HUES48 (cell line): ENCODE measurements at regions not wholly inside any gene's neighbourhood (a gene's known extent, or its start where the extent isn't known, plus 50 kb on each side); places are given as distances from the start of the nearest gene placed in this dataset.

ENCODE experiments used
- H3K27ac ChIP-seq: one replicate; pipeline ENCODE4 v1.7.0; 2013; ENCODE audit warnings: low read depth, low read length, inconsistent platforms
- H3K27me3 ChIP-seq: 2 replicates; pipeline ENCODE4 v1.6.1; 2013; ENCODE audit warnings: mild to moderate bottlenecking, low read length; ENCODE audit not compliant: control insufficient read depth, insufficient read depth
- H3K36me3 ChIP-seq: 2 replicates; pipeline ENCODE4 v1.6.1; 2013; ENCODE audit warnings: low read length; ENCODE audit not compliant: control insufficient read depth, insufficient read depth
- H3K4me1 ChIP-seq: 2 replicates; pipeline ENCODE4 v1.6.1; 2013; ENCODE audit warnings: mild to moderate bottlenecking, low read length; ENCODE audit not compliant: control insufficient read depth, insufficient read depth
- H3K4me3 ChIP-seq: 2 replicates; pipeline ENCODE4 v1.5.1; 2013; ENCODE audit warnings: mild to moderate bottlenecking, low read depth, low read length
- H3K9ac ChIP-seq: 2 replicates; pipeline ENCODE4 v1.6.1; 2013; ENCODE audit warnings: mild to moderate bottlenecking, low read depth, low read length, moderate library complexity
- H3K9me3 ChIP-seq: 2 replicates; pipeline ENCODE4 v1.6.1; 2013; ENCODE audit warnings: low read length; ENCODE audit not compliant: control insufficient read depth, insufficient read depth

DNA sequence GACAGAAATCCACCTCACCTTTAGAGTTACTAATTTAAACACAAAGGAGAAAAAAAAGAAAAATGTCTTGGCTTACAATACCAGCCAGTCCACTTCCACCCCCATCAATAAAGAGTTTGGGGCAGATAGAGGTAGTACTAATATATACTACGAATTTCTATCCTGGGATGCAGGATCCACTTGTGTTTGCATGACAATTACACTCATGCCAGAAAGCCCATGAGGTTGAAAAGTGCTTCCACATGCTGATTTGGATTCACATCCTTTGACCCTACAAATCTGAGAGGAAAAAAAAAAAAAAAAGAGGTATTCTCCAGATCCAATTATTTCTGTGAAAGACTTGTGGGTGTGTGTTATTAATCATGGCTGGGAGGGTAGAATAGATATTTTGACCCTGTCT lies 335.2 kb downstream of the SLITRK1 start:
- Histone ChIP-seq H3K9me3 (no peaks in the 10 kb centered on the region), H3K27ac (no peak overlapping the region), H3K36me3 (no peaks in the 10 kb centered on the region), H3K4me3 (no peak overlapping the region), H3K4me1 (peaks cover 6% of the 10 kb centered on the region), H3K27me3 (no peaks in the 10 kb centered on the region), H3K9ac (no peak overlapping the region)

DNA sequence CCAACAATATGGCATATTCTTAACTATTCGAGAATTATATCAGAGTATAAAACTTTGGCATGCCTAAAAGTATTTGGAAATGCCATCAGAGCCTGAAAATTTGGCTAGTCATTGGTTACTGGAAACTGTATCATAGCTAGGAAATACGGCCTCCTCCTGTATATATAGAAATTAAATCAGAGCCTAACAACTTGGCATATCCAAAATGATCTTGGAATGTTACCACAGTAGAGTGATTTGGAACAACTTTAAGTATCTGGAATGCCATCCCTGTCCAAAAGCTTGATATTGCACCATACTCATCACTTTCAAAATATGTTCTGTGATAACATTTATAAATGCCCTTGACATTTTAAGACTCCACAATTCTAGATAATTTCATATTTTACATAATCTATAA lies 335.8 kb downstream of the SLITRK1 start:
- Histone ChIP-seq H3K36me3 (no peaks in the 10 kb centered on the region), H3K27me3 (no peaks in the 10 kb centered on the region), H3K4me3 (no peak overlapping the region), H3K9me3 (no peaks in the 10 kb centered on the region), H3K9ac (no peak overlapping the region), H3K27ac (no peak overlapping the region), H3K4me1 (peaks cover 6% of the 10 kb centered on the region)

DNA sequence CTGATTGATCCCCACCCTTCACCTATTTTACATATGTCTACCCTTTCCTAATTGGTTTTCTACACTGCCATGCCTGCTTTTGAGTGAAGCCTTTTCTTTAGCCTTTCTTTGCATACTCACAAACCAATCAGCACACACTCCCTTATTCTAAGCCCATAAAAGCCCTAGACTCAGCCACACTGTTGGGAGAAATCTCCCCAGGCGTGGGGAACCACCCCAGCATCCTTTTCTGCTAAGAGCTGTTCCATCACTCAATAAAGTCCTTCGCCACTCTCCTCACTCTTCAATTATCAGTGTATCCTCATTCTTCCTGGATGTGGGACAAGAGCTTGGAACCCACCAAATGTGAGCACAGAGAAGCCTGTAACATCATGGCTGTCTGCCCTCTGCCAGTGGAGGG lies 343.6 kb downstream of the SLITRK1 start:
- no peak overlapping the region for H3K4me3 ChIP-seq
- no peaks in the 10 kb centered on the region for H3K27me3 ChIP-seq
- no peak overlapping the region for H3K27ac ChIP-seq
- no peaks in the 10 kb centered on the region for H3K36me3 ChIP-seq
- no peaks in the 10 kb centered on the region for H3K4me1 ChIP-seq
- H3K9ac ChIP-seq, result no peak overlapping the region
- peaks cover 14% of the 10 kb centered on the region for H3K9me3 ChIP-seq

DNA sequence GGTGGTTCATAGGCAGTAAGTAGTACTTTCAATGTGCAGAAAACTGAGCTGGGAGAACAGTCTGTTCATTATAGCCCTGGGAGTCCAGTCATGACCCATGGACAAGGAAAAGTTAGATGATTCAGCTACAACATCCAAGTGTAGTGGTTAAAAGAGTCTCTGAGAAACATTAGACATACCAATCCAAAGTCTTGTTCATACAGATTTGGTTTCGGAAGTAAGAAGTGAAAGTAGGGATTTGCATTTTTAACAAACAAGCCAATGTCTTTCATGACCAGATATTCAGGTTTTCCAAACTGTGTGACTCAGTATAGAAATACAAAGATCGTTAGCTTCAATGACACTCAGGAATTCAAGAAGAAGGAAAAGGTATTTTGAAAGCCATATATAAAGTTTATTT lies 345.3 kb downstream of the SLITRK1 start:
- Histone ChIP-seq H3K4me1 (no peaks in the 10 kb centered on the region), H3K36me3 (no peaks in the 10 kb centered on the region), H3K27me3 (no peaks in the 10 kb centered on the region), H3K4me3 (no peak overlapping the region), H3K9me3 (peaks cover 14% of the 10 kb centered on the region), H3K9ac (no peak overlapping the region), H3K27ac (no peak overlapping the region)

DNA sequence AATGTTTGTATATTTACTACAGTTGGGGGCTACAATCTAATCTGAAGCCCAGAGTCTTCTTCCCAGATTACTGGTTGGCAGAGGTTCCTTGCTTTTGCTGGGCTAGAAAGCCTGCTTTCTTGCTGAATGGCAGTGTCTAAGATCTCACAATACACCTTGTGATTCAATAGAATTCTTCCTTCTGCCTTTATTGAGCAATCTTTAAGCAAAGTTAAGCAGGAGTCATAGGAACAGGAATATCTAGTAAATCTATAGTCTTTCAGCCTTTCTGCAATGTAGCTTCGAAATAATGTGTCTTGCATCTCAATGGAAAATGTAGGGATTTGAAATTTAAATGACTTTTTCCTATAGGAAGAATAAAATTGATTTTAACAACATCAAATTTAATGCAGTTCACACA lies 346.1 kb downstream of the SLITRK1 start:
- Histone ChIP-seq H3K27ac (no peak overlapping the region), H3K27me3 (no peaks in the 10 kb centered on the region), H3K4me1 (no peaks in the 10 kb centered on the region), H3K9ac (no peak overlapping the region), H3K36me3 (no peaks in the 10 kb centered on the region), H3K9me3 (peaks cover 14% of the 10 kb centered on the region), H3K4me3 (no peak overlapping the region)

DNA sequence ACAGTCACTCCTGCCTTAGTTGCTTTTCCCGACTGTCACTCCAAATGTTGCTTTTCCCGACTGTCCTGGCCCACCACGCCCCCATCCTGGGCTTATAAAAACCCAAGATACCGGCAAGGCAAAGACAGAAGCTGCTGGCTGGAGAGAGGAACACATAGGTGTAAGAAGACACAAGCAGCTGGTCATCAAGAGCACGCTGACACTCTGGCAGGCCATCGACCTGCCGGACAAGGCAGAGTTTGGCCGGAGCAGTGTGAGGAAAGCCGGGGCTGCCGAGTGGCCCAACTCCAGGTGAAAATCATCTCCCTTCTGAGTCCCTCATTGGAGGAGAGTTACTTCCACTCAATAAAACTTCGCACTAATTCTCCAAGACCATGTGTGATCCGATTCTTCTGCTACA lies 349.5 kb downstream of the SLITRK1 start:
- H3K36me3 ChIP-seq, result no peaks in the 10 kb centered on the region
- no peak overlapping the region for H3K4me3 ChIP-seq
- H3K27me3 ChIP-seq, result no peaks in the 10 kb centered on the region
- H3K4me1 ChIP-seq, result no peaks in the 10 kb centered on the region
- no peaks in the 10 kb centered on the region for H3K9me3 ChIP-seq
- no peak overlapping the region for H3K9ac ChIP-seq
- no peak overlapping the region for H3K27ac ChIP-seq

DNA sequence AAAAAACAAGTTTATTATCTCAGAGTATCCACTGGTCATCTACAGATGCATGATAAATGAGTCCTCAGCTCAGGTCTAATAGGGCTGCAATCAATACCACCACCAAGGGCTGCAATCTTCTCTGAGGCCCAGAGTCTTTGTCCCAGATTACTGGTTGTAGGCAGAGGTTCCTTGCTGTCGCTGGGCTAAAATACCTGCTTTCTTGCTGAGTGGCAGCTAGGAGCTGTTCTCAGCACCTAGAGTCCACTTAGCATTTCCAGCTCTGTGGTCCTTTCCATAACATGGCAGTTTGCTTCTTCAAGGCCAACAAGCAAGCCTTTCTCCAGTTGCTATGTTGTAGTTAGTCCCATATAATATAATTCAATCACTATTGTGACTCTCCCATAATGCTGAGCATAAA lies 351.3 kb downstream of the SLITRK1 start:
- Histone ChIP-seq H3K9ac (no peak overlapping the region), H3K27me3 (no peaks in the 10 kb centered on the region), H3K4me3 (no peak overlapping the region), H3K36me3 (no peaks in the 10 kb centered on the region), H3K4me1 (no peaks in the 10 kb centered on the region), H3K9me3 (no peaks in the 10 kb centered on the region), H3K27ac (no peak overlapping the region)

DNA sequence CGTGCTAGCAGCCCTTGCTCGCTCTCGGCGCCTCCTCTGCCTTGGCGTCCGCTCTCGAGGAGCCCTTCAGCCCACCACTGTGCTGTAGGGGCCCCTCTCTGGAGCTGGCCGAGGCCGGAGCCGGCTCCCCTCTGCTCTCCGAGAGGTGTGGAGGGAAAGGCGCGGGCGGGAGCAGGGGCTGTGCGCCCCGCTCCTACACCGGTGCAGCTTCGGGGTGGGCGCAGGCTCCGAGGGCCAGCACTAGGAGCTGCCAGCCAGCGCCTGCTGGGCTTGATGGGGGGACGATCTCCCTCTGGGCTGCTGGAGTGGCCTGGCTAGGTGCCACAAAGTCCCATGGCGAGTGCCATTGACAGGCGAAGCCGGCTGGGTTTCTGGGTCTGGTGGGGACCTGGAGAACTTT lies 365.5 kb downstream of the SLITRK1 start:
- Histone ChIP-seq H3K27me3 (no peaks in the 10 kb centered on the region), H3K9ac (no peak overlapping the region), H3K4me3 (no peak overlapping the region), H3K4me1 (0 out of 2 replicates have a peak, but pooled peaks cover 3% of the 10 kb centered on the region), H3K27ac (no peak overlapping the region), H3K9me3 (no peaks in the 10 kb centered on the region), H3K36me3 (no peaks in the 10 kb centered on the region)

DNA sequence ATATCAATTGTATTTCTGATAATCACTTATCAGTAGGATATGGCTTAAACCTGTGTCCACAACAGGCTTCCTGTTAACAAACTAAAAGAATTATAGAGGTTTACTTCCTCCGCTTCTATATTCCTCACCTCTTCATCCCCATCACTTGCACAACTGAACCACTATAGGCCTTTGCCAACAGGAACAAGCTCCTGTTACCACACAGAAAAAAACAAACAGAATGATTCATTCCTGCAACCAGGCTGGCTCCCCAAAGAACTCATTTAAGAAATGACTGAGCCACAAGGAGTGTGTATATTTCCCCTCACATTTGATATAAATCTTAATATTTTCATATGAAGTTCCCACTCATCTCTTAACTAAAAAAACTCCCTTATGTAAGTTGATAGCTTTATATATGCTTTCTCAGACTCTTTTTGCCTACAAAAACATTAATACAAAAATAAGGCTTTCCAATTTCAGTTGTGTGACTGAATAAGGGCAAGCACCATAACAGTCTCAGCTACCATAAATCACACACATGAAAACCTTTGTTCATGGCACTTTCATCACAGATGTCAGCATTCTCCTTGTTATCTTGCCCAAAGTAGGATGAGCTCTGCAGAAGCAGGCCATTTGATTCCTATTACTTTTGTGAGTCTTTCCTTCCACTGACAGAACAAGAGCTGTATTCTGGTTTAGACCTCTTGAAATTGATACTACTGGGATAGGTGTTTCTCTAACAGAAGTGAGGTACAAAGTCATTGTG lies 366.8 kb downstream of the SLITRK1 start:
- no peaks in the 10 kb centered on the region for H3K9me3 ChIP-seq
- H3K27me3 ChIP-seq, result no peaks in the 10 kb centered on the region
- no peaks in the 10 kb centered on the region for H3K36me3 ChIP-seq
- H3K4me1 ChIP-seq, result 0 out of 2 replicates have a peak, but pooled peaks cover 3% of the 10 kb centered on the region
- H3K4me3 ChIP-seq, result no peak overlapping the region
- no peak overlapping the region for H3K9ac ChIP-seq
- H3K27ac ChIP-seq, result no peak overlapping the region

DNA sequence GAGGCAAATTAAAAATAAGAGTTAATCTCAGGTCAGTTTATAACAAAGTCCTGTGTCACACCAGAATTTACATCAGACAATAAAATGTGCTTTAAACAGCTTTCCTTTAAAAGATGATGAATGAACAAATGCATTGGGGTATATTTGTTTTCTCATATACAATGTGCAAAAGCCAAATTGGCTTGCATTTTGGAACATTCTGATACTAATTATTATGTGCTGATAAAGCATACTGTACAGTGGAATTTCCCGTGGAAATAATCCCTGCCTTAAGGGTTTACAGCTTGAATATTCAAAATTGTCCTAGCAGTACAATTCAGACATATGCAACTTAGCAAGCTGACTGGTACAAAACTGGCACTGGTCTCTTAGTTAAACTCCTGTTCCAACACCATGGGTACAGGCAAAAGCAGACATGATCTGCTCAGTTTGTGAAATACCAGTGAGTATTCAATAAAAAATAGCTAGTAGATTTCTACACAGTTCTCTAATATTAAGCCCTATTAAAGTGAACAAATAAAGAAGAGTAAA lies 373.4 kb downstream of the SLITRK1 start:
- Histone ChIP-seq H3K4me3 (no peak overlapping the region), H3K9me3 (no peaks in the 10 kb centered on the region), H3K27ac (no peak overlapping the region), H3K9ac (no peak overlapping the region), H3K4me1 (no peaks in the 10 kb centered on the region), H3K27me3 (no peaks in the 10 kb centered on the region), H3K36me3 (no peaks in the 10 kb centered on the region)

DNA sequence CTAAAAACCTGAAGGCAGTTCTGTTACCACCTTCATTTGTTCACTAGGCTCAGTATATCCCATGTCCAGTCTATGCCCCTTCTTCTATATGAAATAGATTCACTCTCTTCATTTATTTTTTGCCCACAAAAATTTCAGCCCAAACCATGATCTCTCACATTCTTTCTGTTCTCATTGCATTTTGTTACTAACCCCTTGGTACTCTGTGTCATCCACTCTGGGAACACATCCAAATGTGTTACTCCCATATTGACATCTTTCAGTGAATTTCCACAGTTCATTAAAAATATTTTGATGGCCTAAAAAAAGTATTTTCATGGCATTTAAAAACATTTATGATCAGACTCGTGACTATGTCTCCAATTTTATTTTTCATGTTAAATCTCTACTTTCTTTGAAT lies 378.9 kb downstream of the SLITRK1 start:
- Histone ChIP-seq H3K4me1 (no peaks in the 10 kb centered on the region), H3K9me3 (no peaks in the 10 kb centered on the region), H3K27me3 (no peaks in the 10 kb centered on the region), H3K36me3 (no peaks in the 10 kb centered on the region), H3K4me3 (no peak overlapping the region), H3K27ac (no peak overlapping the region), H3K9ac (no peak overlapping the region)
